ENCODE measurements at regions not wholly inside any gene's neighbourhood (a gene's known extent, or its start where the extent isn't known, plus 50 kb on each side); places are given as distances from the start of the nearest gene placed in this dataset.

DNA sequence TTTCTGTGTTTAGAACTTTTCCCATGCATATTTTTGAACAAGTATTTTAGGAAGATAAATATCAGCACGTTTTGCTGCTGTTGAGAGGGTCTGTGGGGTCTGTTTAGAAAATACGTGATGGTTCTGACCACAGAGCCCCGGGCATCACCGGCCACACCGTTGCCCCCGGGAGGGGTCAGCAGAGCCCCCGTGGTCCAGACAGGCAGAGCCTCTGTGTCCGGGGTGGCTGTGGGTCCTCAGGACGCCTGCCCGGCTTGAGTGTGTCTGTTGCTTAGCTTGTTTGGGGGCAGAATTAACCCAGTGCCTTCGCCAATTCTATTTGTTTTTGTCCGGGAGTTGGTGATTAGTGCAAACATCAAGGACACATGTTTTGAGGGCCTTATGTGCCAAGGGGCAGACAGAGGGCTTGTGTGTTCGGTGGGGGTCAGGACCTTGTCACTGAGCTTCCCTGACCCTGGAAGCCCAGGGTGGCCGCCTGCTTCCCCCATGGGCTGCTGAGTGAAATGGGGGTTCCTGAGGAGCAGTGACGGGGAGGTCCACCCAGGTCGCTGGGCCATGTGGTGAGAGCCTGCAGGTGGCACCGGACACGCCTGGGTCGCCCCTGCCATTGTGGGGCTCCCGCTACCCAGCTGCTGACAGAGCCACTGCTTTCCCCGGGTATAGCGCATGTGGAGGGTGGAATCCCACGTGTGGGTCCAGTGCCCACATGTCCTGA lies 122.2 kb downstream of the SIK1 start:
- TF ChIP-seq EZH2 (IDR thresholded peaks at IDR 0.05; ENCODE audit: low read depth, low read length, severe bottlenecking) = no peak
- no peak for TF ChIP-seq RFX5 (IDR thresholded peaks at IDR 0.05; ENCODE audit: borderline replicate concordance, low read depth, low read length)
- TF ChIP-seq TBP (IDR thresholded peaks at IDR 0.05; ENCODE audit: low read depth, low read length) = no peak

Measured in H1 (cell line).